ENCODE measurements at regions not wholly inside any gene's neighbourhood (a gene's known extent, or its start where the extent isn't known, plus 50 kb on each side); places are given as distances from the start of the nearest gene placed in this dataset.

- DNase-seq (ENCODE audit: low read depth, low spot score) = no peak
Observed at GRCh38 chr14:96727073-96727472, 70.1 kb upstream of the VRK1 start.

GRCh38 chr14:96727491-96727890, 69.7 kb upstream of the VRK1 start:
- no peak for DNase-seq (ENCODE audit: low read depth, low spot score)

GRCh38 chr14:96727980-96728717, 69.0 kb upstream of the VRK1 start:
- no peak for DNase-seq (ENCODE audit: low read depth, low spot score)

- no peak for DNase-seq (ENCODE audit: low read depth, low spot score)
Observed at GRCh38 chr14:96729889-96730288, 67.3 kb upstream of the VRK1 start.

GRCh38 chr14:96730386-96730785, 66.8 kb upstream of the VRK1 start:
- DNase-seq (ENCODE audit: low read depth, low spot score) = no peak

GRCh38 chr14:96734076-96734622, 63.0 kb upstream of the VRK1 start:
- no peak for DNase-seq (ENCODE audit: low read depth, low spot score)

- no peak for DNase-seq (ENCODE audit: low read depth, low spot score)
Observed at GRCh38 chr14:96735526-96735925, 61.7 kb upstream of the VRK1 start.

GRCh38 chr14:96736439-96736838, 60.7 kb upstream of the VRK1 start:
- no peak for DNase-seq (ENCODE audit: low read depth, low spot score)

- DNase-seq (ENCODE audit: low read depth, low spot score) = no peak
Observed at GRCh38 chr14:96737881-96738280, 59.3 kb upstream of the VRK1 start.

GRCh38 chr14:96739200-96739910, 57.8 kb upstream of the VRK1 start:
- DNase-seq (ENCODE audit: low read depth, low spot score) = no peak

- DNase-seq (ENCODE audit: low read depth, low spot score) = no peak
Observed at GRCh38 chr14:96741151-96741977, 55.8 kb upstream of the VRK1 start.

GRCh38 chr14:96744262-96744661, 52.9 kb upstream of the VRK1 start:
- no peak for DNase-seq (ENCODE audit: low read depth, low spot score)

GRCh38 chr14:96745500-96746051, 51.6 kb upstream of the VRK1 start:
- DNase-seq (ENCODE audit: low read depth, low spot score) = no peak

GRCh38 chr14:96746101-96746500, 51.1 kb upstream of the VRK1 start:
- DNase-seq (ENCODE audit: low read depth, low spot score) = no peak

- no peak for DNase-seq (ENCODE audit: low read depth, low spot score)
Observed at GRCh38 chr14:96747006-96747405, 50.2 kb upstream of the VRK1 start.

Data from brain pericyte (primary cell).